GM15510 (cell line): ENCODE measurements at regions not wholly inside any gene's neighbourhood (a gene's known extent, or its start where the extent isn't known, plus 50 kb on each side); places are given as distances from the start of the nearest gene placed in this dataset.

ENCODE experiments used
- POLR2A ChIP-seq: IDR thresholded peaks from 3 replicates; pipeline ENCODE4 v1.6.1; 2011; ENCODE audit warnings: borderline replicate concordance; ENCODE audit not compliant: insufficient read length; ENCODE audit errors: extremely low read depth

DNA sequence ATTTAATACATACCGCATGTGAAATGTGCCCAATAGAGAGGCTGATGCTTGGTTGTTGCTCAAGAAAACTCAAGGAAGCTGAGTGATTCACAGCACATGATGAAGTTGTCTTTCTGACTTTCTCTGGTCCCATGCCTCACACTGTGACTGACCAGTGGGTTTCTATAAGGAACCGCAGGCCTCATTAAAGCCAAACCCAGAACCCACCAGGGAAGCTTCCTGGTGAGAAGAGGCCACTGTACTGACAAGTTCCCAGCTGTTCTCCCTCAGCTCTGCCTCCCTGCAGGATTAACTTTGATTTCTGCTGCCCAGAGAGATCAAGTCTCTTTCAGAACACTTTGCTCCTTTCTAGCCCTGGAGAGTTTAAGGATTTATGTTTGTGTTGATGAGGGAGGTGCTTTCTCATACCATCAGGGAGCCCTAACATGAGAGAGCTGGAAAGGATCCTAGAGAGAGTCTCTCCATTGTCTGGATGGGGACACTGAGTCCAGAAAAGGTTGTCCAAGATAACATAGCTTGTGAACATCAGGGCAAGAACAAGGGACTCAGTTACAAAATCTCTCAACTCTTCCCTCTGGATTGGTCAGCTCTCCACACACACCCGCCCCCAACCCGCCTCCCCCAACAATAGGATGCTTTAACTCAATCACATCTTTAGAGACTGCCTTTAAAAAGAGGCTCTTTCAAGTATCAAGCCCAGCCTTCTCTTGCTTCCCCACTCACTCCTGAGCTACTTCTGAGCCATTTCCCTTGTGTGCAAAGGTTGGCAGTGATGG is 303.2 kb upstream of the TLE3 start:
- no peak for TF ChIP-seq POLR2A

GRCh38 chr15:70399204-70399603 is 301.5 kb upstream of the TLE3 start:
- no peak for TF ChIP-seq POLR2A

- TF ChIP-seq POLR2A: no peak
These were observed 301.0 kb upstream of the TLE3 start for GRCh38 chr15:70398694-70399093.

GRCh38 chr15:70396807-70397206 is 299.1 kb upstream of the TLE3 start:
- TF ChIP-seq POLR2A: no peak

DNA sequence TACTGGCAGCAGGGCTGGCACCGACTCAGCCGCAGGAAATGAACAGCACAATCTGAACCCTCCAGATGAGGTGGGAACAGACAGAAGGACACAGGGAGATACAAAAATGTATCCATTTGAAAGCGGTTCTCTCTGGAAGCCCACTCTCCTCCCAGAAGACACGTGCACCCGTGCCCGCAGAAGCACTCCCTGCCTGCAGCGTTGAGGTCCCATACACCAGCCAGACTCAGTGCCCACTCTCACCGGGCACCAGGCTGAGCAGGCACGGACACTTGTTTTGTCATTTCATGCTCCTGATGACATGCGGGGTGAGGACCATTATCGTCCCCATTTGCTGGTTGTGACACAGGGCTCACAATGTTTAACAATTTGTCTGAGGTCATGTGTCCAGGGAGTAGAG is 297.4 kb upstream of the TLE3 start:
- no peak for TF ChIP-seq POLR2A

GRCh38 chr15:70390723-70391122 is 293.0 kb upstream of the TLE3 start:
- no peak for TF ChIP-seq POLR2A

DNA sequence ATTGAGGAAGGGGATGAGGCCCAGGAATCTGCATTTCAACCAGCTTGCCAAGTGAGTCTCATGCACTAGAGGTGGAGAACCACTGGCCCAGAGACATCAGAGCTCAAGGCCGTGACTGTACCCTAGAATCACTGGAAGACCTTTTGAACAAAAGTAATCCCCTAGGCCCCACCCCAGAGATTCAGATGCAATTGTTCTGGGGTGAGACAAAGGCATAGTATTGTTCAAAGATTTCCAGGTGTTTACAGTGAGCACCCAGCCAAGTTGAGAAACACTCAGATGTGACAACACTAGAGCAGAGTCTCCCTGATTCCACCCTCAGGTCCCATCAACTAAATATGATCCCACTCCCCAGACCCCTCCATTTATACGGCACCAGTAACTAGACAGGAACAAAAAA is 290.3 kb upstream of the TLE3 start:
- TF ChIP-seq POLR2A: no peak

DNA sequence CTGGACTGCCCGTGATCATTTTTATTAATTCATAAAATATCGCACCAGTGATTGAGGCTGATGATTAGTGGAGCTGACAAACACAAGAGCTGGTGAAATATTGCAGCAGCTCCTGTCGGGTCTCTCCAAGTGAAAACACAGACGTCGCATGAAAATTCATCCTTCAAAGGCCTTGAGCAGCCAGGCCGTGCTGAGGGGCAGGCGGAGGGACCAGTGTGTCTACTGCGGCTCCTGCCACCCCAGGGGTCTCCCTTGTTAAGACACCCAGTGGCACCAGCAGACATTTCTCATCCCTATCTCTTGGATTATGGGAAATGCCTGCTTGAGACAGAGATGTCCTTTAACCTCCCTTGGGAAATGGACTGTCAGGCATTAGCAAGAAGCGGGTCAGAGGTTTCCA is 289.4 kb upstream of the TLE3 start:
- no peak for TF ChIP-seq POLR2A

- no peak for TF ChIP-seq POLR2A
These were observed 288.0 kb upstream of the TLE3 start for GRCh38 chr15:70385711-70386110.

- no peak for TF ChIP-seq POLR2A
These were observed 287.3 kb upstream of the TLE3 start for GRCh38 chr15:70385052-70385451.

DNA sequence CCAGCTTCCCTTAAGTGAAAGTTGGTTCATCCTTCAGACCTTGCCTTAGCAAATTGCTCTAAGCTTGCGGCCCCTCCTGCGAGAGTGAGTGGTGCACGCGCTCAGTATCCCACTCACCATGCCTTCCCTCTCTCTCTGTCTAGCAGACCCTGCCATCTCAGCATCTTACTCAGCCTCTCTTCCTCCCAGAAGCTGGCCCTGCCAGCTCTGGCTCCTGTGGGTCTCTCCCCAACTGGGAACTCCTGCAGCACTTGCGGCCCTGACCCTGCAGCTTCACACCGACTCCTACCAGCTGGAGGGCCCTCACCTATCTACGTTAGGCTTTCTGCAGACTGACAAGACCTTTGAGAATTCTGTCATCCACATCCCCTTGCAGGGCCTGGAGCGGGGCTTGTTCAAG is 286.1 kb upstream of the TLE3 start:
- no peak for TF ChIP-seq POLR2A

DNA sequence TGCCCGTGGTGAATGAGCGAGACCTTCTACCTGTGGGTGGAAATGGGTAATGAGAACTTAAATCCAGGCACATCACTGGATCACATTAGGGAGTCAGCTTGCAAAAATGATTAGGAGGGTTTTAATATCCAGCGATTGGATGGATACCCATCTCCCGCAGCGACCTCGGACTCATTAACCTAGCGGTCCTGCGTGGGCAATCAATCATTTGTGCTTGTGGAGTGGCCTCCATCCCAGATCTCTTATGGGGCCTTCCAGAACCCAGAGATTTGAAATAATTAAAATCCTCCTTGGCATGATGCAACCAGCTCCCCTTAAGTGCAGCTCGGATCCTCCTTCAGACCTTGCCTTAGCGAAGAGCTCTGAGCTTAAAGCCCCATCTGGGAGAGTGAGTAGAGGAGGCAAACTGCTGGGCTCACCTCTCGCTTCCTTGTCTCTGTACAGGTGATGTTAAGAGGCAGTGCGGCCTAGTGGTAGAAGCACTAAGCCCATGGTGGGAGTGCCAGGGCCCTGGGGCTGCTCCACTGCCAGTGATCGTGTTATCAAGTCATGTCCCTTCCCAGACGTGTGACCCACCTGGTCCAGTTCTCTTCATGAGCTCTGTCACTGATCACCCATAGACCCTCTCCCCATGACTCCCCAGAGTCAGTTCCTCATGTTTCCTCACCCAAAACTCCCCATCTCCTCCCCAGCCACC is 285.2 kb upstream of the TLE3 start:
- no peak for TF ChIP-seq POLR2A

DNA sequence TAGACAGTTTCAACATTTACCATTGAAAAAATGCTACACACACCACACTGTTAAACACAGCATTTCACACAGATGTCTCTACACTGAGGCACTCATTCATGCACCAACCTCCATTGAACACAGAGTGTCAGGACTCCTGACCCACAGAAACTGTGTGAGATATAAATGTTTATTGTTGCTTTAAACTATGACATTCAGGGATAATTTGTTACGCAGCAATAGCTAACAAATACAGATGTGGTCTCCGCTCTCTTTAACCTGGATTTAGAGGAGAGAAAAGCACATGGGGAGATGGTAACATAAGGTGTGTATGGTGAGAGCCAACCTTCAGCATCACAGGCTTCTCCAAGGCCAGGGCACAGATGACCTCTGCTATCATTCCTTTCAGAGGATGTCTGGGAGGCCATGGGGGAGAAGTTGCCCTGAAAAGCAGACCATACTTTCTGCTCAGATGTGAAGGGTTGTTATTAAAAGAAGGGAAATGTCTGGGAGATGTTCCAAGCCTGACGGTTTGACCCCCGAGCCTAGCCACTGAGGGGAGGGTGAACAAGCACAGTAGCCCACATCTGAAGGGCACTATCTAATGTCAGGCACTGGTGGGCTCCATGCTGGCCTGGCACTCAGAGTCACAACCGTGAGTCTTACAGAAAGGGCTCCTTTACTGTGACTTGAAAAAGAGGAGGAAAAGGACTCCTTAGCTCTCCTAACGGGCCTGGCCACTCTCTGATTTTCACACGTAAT is 284.5 kb upstream of the TLE3 start:
- no peak for TF ChIP-seq POLR2A

GRCh38 chr15:70379938-70380883 is 282.5 kb upstream of the TLE3 start:
- TF ChIP-seq POLR2A: no peak
